Inflammatory macrophage treated with lipopolysaccharide for 1 hour (primary cell): ENCODE measurements at regions not wholly inside any gene's neighbourhood (a gene's known extent, or its start where the extent isn't known, plus 50 kb on each side); places are given as distances from the start of the nearest gene placed in this dataset.

ENCODE experiments used
- DNase-seq, 2 donors: peaks; one replicate each; pipeline ENCODE4 v3.0.0-alpha.2; 2020 to 2022

GRCh38 chr11:16412525-16413172 lies 56.3 kb upstream of the SOX6 start:
- no peak for DNase-seq

- DNase-seq, result no peak
Measured at GRCh38 chr11:16410479-16410878, 54.1 kb upstream of the SOX6 start.

DNA sequence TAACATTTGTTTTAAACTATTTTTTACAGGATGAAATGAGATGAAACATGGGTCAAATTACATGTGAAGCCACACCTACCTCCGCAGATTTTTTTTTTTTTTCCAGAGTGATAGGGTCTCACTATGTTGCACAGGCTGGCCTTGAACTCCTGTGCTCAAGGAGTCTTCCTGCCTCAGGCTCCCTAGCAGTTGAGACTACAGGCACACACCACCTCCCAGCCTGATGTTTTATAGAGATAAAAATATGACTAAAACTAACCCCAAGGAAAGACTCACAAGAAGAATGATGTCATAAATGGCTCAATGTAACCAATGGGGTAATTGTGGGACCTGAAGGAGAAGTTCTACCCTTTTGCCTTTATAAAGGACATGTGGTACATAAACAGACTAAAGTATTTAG lies 52.3 kb upstream of the SOX6 start:
- no peak for DNase-seq

- no peak for DNase-seq
Measured at GRCh38 chr11:16406226-16406625, 49.9 kb upstream of the SOX6 start.
